ENCODE measurements at regions not wholly inside any gene's neighbourhood (a gene's known extent, or its start where the extent isn't known, plus 50 kb on each side); places are given as distances from the start of the nearest gene placed in this dataset.

DNA sequence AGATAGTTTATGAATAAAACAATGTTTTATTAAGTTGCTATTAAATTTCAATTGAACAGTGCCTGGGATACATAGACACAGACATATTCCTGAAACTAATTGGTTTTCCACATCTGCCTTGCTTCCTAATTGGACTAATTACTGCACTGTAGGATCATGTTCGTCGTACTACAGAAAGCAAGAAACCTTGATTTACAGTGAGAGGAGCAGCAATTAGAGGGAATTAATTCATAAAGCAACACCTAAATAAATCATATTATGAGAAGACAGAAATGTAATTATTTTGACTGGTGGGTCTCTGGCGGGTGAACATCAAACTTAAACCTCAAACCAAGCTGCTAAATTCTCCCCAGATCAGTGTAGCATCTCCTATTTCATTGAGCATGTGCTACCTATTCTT lies 124.6 kb upstream of the CAMK1G start:
- intact Hi-C loops (cut with micrococcal nuclease; ENCODE audit: unreplicated experiment) = no loop called here
- ChIA-PET CTCF (ENCODE audit: unreplicated experiment) (no interaction called here), POLR2A (no interaction called here)
- no peak for TF ChIP-seq CTCF (conservative IDR thresholded peaks at IDR 0.05; ENCODE audit: low read length)
- no peak for TF ChIP-seq EZH2phosphoT487 (IDR thresholded peaks at IDR 0.05; ENCODE audit: borderline replicate concordance, low read depth, low read length)
- Histone ChIP-seq H2AFZ (ENCODE audit: low read length) (no peak overlapping the region), H3K9me3 (ENCODE audit: low read length) (0 out of 2 replicates have a peak, but pooled peaks cover 9% of the 10 kb centered on the region), H3K27ac (ENCODE audit: low read depth, low read length, poor library complexity, severe bottlenecking) (no peak overlapping the region), H3K9me2 (ENCODE audit: insufficient read depth, low read length) (no peaks in the 10 kb centered on the region; the same call in 1 of the 2 replicates), H3K79me2 (ENCODE audit: insufficient read depth, low read depth, low read length) (no peaks in the 10 kb centered on the region), H3K4me1 (ENCODE audit: insufficient read depth, low read length, poor library complexity, severe bottlenecking) (no peaks in the 10 kb centered on the region), H3K4me3 (ENCODE audit: low read depth, low read length, poor library complexity, severe bottlenecking) (no peak overlapping the region), H3K4me2 (ENCODE audit: low read length) (no peak overlapping the region), H3K36me3 (ENCODE audit: insufficient read depth, low read length) (no peaks in the 10 kb centered on the region), H4K20me1 (ENCODE audit: insufficient read depth, low read length) (no peaks in the 10 kb centered on the region)
- DNase-seq (ENCODE audit: low spot score) = no peak
- BruUV-seq (replicated peaks) = no TSS peak

- BruUV-seq (replicated peaks) = no TSS peak
- Histone ChIP-seq H3K79me2 (ENCODE audit: insufficient read depth, low read depth, low read length) (no peaks in the 10 kb centered on the region), H3K9me3 (ENCODE audit: low read length) (0 out of 2 replicates have a peak, but pooled peaks cover 9% of the 10 kb centered on the region), H3K36me3 (ENCODE audit: insufficient read depth, low read length) (no peaks in the 10 kb centered on the region), H3K4me3 (ENCODE audit: low read depth, low read length, poor library complexity, severe bottlenecking) (no peak overlapping the region), H3K4me2 (ENCODE audit: low read length) (no peak overlapping the region), H3K9me2 (ENCODE audit: insufficient read depth, low read length) (no peaks in the 10 kb centered on the region; the same call in 1 of the 2 replicates), H3K27ac (ENCODE audit: low read depth, low read length, poor library complexity, severe bottlenecking) (no peak overlapping the region), H2AFZ (ENCODE audit: low read length) (no peak overlapping the region), H4K20me1 (ENCODE audit: insufficient read depth, low read length) (no peaks in the 10 kb centered on the region), H3K4me1 (ENCODE audit: insufficient read depth, low read length, poor library complexity, severe bottlenecking) (no peaks in the 10 kb centered on the region)
- intact Hi-C loops (cut with micrococcal nuclease; ENCODE audit: unreplicated experiment) = no loop called here
- DNase-seq (ENCODE audit: low spot score) = no peak
- no peak for TF ChIP-seq EZH2phosphoT487 (IDR thresholded peaks at IDR 0.05; ENCODE audit: borderline replicate concordance, low read depth, low read length)
- no peak for TF ChIP-seq CTCF (conservative IDR thresholded peaks at IDR 0.05; ENCODE audit: low read length)
- ChIA-PET CTCF (ENCODE audit: unreplicated experiment) (interaction anchor here (0.6 kb wide), 1 partner anchor 399 kb away, joined by 3 read pairs; no protein-coding TSS in a partner anchor), POLR2A (no interaction called here)
Observed at GRCh38 chr1:209461168-209461567, 122.3 kb upstream of the CAMK1G start.

- intact Hi-C loops (cut with micrococcal nuclease; ENCODE audit: unreplicated experiment) = no loop called here
- H3K9me3 ChIP-seq (ENCODE audit: low read length) = 0 out of 2 replicates have a peak, but pooled peaks cover 9% of the 10 kb centered on the region
- H3K36me3 ChIP-seq (ENCODE audit: insufficient read depth, low read length) = no peaks in the 10 kb centered on the region
- ChIA-PET POLR2A (no interaction called here), CTCF (ENCODE audit: unreplicated experiment) (no interaction called here)
- H3K4me1 ChIP-seq (ENCODE audit: insufficient read depth, low read length, poor library complexity, severe bottlenecking) = no peaks in the 10 kb centered on the region
- H3K9me2 ChIP-seq (ENCODE audit: insufficient read depth, low read length) = no peaks in the 10 kb centered on the region; the same call in 1 of the 2 replicates
- no peak for TF ChIP-seq EZH2phosphoT487 (IDR thresholded peaks at IDR 0.05; ENCODE audit: borderline replicate concordance, low read depth, low read length)
- TF ChIP-seq CTCF (conservative IDR thresholded peaks at IDR 0.05; ENCODE audit: low read length) = no peak
- H4K20me1 ChIP-seq (ENCODE audit: insufficient read depth, low read length) = no peaks in the 10 kb centered on the region
- H3K79me2 ChIP-seq (ENCODE audit: insufficient read depth, low read depth, low read length) = no peaks in the 10 kb centered on the region
- BruUV-seq (replicated peaks) = no TSS peak
- DNase-seq (ENCODE audit: low spot score) = no peak
- no peak overlapping the region for H3K4me2 ChIP-seq (ENCODE audit: low read length)
- no peak overlapping the region for H3K4me3 ChIP-seq (ENCODE audit: low read depth, low read length, poor library complexity, severe bottlenecking)
- no peak overlapping the region for H2AFZ ChIP-seq (ENCODE audit: low read length)
- H3K27ac ChIP-seq (ENCODE audit: low read depth, low read length, poor library complexity, severe bottlenecking) = no peak overlapping the region
Observed at GRCh38 chr1:209462433-209462832, 121.1 kb upstream of the CAMK1G start.
